ENCODE measurements at regions not wholly inside any gene's neighbourhood (a gene's known extent, or its start where the extent isn't known, plus 50 kb on each side); places are given as distances from the start of the nearest gene placed in this dataset.

GRCh38 chr1:221827307-221827642 lies 85.4 kb upstream of the DUSP10 start (continued):
- no peak for TF ChIP-seq SMAD3 (CRISPR knock-in tag; IDR thresholded peaks at IDR 0.05; ENCODE audit: borderline replicate concordance)
- TF ChIP-seq USF2 (CRISPR knock-in tag; IDR thresholded peaks at IDR 0.05), result no peak
- TF ChIP-seq SOX15 (CRISPR knock-in tag; IDR thresholded peaks at IDR 0.05), result no peak
- TF ChIP-seq NFATC4 (CRISPR knock-in tag; IDR thresholded peaks at IDR 0.05), result no peak
- no peak for TF ChIP-seq ESRRA (CRISPR knock-in tag; IDR thresholded peaks at IDR 0.05; ENCODE audit: borderline replicate concordance)
- no peak for TF ChIP-seq CREM (CRISPR knock-in tag; IDR thresholded peaks at IDR 0.05)
- TF ChIP-seq NR2C2 (CRISPR knock-in tag; IDR thresholded peaks at IDR 0.05), result no peak
- TF ChIP-seq JUN (CRISPR knock-in tag; IDR thresholded peaks at IDR 0.05), result no peak
- TF ChIP-seq ZMAT4 (CRISPR knock-in tag; IDR thresholded peaks at IDR 0.05), result no peak
- TF ChIP-seq ZNF219 (CRISPR knock-in tag; IDR thresholded peaks at IDR 0.05; ENCODE audit: borderline replicate concordance), result no peak
- no peak for TF ChIP-seq IRF2 (CRISPR knock-in tag; IDR thresholded peaks at IDR 0.05; ENCODE audit: borderline replicate concordance, low read depth)

GRCh38 chr1:221824909-221825308 lies 83.0 kb upstream of the DUSP10 start:
- CTCF ChIA-PET, result no interaction called here

More at GRCh38 chr1:221824909-221825308, 83.0 kb upstream of the DUSP10 start:
- ATAC-seq (no peak), DNase-seq (ENCODE audit: low spot score) (no peak)
- H3K9me3 Mint-ChIP-seq, result peaks cover 8% of the 10 kb centered on the region
- no peaks in the 10 kb centered on the region for H3K27me3 Mint-ChIP-seq (ENCODE audit: low read depth)
- TF ChIP-seq EMX1 (CRISPR knock-in tag; IDR thresholded peaks at IDR 0.05), result no peak
- no peak for TF ChIP-seq TCF7 (CRISPR knock-in tag; IDR thresholded peaks at IDR 0.05; ENCODE audit: low read depth)
- no peak for TF ChIP-seq FOXJ3 (CRISPR knock-in tag; IDR thresholded peaks at IDR 0.05; ENCODE audit: borderline replicate concordance)
- TF ChIP-seq MAX (CRISPR knock-in tag; IDR thresholded peaks at IDR 0.05), result no peak
- TF ChIP-seq ZNF121 (CRISPR knock-in tag; IDR thresholded peaks at IDR 0.05), result no peak
- no peak for TF ChIP-seq ZNF317 (CRISPR knock-in tag; IDR thresholded peaks at IDR 0.05; ENCODE audit: borderline replicate concordance, low read depth)
- no peak for TF ChIP-seq IRF2 (CRISPR knock-in tag; IDR thresholded peaks at IDR 0.05; ENCODE audit: borderline replicate concordance, low read depth)
- no peak for TF ChIP-seq GTF2I (CRISPR knock-in tag; conservative IDR thresholded peaks at IDR 0.05)
- no peak for TF ChIP-seq USF2 (CRISPR knock-in tag; IDR thresholded peaks at IDR 0.05)
- no peak for TF ChIP-seq E2F1 (CRISPR knock-in tag; IDR thresholded peaks at IDR 0.05)
- no peak for TF ChIP-seq JUN (CRISPR knock-in tag; IDR thresholded peaks at IDR 0.05)
- no peak for TF ChIP-seq CREM (CRISPR knock-in tag; IDR thresholded peaks at IDR 0.05)
- TF ChIP-seq USF1 (CRISPR knock-in tag; IDR thresholded peaks at IDR 0.05), result no peak
- no peak for TF ChIP-seq ZNF232 (CRISPR knock-in tag; IDR thresholded peaks at IDR 0.05)
- TF ChIP-seq CBFB (CRISPR knock-in tag; IDR thresholded peaks at IDR 0.05; ENCODE audit: low read depth), result no peak
- TF ChIP-seq STAT6 (CRISPR knock-in tag; conservative IDR thresholded peaks at IDR 0.05; ENCODE audit: low read depth), result no peak
- POLR2A ChIA-PET, result no interaction called here
- H3K27ac Mint-ChIP-seq, result no peak overlapping the region
- peaks cover 6% of the 10 kb centered on the region; the same call in 1 of the 2 replicates for H3K36me3 Mint-ChIP-seq
- H3K4me3 Mint-ChIP-seq, result no peak overlapping the region
- peaks cover 32% of the 10 kb centered on the region for H3K4me1 Mint-ChIP-seq

All from WTC11 (cell line).